ENCODE measurements at regions not wholly inside any gene's neighbourhood (a gene's known extent, or its start where the extent isn't known, plus 50 kb on each side); places are given as distances from the start of the nearest gene placed in this dataset.

DNA sequence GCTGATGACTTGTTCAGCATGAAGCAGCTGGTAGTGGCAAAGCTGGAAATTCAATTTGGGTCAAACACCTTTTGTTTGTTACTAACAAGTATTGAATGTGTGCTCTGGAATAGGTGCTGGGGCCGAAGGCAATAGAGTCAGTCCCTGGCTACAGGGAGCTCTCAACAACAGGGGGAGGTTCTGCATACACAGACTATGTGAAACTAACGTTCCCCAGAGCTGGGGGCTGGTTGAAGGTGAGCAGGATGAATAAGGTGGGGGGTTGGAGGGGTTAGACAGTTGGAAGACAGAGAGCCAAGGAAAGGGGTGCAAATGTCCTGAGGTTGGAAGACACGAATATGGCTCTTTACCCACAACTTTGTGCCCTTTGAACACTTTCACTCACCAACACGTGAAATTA is 84.1 kb upstream of the PLPP4 start:
- DNase-seq (ENCODE audit: low read depth): no peak

DNA sequence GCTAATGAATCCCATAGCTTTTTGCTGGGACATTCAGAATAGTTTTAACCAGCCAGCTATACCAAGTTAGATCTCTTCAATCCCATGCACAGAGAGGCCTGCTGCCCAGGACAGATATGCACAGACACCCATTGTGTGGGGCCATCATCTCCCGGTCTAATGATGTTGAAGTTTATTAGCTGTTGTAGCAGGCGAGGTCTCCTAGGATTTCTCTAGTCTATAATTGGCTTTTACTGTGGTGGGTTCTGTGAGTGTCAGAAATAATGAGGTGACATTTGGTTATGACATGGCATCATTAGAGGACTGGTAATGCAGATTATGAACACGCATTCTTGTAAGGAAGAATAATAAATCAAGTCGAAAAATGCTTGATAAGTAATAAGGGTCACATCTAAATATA is 81.4 kb upstream of the PLPP4 start:
- no peak for DNase-seq (ENCODE audit: low read depth)

DNA sequence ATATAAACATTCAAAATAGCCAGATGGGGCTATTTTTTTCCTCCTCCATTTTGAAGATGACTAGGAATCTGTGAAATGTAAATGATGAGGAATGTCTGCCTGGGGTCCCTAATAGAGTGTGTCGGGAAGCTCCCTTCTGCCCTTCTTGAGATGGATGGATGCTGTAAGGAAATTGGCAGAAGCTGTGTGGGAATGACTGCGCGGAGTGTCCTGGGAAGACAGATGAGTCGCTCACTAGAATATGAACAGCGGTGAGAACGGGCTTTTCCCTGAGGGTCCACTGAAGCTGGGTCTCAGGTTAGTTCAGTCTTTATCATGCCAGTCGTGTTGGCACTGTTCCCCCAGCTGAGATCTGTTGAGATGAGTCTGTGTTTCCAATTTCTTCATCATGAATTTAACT is 75.1 kb upstream of the PLPP4 start:
- DNase-seq (ENCODE audit: low read depth): no peak

DNA sequence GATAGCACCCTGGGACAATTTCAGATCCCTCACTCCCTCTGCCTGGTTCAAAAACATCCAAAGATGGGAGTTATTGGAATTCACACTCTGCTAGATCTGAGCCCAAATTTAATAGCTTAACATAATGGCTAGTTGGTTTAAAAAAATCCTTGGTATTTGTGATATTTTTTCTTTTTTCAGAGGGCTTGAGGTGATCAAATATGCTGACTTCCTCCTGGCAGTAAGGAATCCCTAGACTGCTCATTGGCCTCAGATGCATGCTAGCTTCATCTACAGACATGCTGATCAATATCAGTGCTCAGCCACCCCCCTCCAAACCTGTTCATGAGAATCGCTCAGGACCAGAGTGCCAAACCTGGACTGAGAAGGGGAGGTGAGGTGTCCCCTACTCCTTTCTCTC is 74.7 kb upstream of the PLPP4 start:
- no peak for DNase-seq (ENCODE audit: low read depth)

DNA sequence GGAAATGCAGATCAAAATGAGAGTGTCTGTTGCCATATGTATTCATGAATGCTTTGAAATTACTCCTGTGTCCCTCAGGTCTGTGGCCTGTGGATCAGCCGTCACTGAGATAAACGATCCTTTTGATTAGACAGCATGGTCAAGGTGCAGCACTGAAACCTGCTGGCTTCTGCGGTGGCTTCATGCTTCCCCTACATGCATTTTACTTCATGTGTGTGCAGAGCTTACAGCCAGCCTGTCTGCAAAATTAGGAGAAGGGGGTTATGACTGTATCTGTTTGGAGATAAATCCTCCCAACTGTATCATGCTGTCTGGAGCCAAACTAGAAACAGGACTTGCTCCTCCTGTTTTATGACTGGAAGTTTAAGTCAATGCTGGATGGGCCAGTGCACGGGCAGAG is 71.0 kb upstream of the PLPP4 start:
- DNase-seq (ENCODE audit: low read depth): no peak

DNA sequence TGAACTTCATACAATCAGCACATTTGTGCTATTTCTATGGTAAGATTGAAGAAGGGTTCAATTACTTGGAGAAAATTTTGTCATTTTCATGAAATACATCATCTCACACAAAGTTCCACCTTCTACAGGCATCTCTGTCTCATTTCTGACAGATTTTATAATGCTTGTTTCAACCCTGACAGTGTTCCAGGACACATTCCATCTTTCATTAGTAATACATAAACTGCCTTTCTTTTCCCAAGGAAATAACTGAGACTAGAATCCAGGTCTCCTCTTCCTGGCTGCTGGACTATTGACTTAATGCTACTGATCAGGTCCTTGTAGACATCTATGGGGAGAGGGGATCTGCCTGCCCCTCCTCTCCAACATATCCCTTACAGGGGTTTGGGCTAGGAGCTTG is 70.1 kb upstream of the PLPP4 start:
- DNase-seq (ENCODE audit: low read depth): no peak

DNA sequence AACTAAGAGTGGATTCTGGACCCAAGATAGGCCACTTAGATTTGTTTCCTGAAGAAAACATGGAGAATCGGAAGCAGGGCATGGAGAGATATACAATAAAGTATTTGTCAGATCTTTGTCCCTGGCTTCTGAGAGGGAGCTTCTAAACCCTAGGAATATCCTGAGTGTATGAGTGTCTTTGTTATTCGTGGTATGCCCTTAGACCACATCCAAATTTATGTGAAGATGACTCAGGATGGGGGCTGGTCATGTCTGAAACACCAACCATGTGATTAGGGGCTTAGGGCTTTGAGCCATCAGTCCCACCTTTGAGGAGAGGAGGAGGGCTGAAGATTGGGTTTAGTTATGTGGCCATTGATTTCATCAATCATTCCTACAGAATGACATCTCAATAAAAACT is 69.7 kb upstream of the PLPP4 start:
- DNase-seq (ENCODE audit: low read depth): no peak

DNA sequence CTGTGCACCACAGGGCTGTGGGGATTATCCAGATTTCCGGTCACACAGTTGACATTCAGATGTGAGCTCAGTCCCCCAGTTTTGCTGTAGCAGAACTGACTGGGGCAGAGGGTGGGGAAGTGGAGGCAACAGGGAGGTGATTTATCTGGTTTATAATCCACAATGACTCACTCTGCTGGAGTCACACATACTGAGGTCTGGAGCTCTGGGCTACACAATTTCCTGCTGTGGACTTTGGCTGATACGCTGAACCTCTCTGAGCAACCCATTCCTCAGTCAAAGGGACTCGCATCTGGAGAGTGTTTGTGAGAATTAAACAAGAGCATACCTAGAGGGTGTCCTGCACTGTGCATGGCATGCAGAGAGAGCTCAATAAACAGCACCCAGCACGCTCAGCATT is 64.8 kb upstream of the PLPP4 start:
- DNase-seq (ENCODE audit: low read depth): no peak

DNA sequence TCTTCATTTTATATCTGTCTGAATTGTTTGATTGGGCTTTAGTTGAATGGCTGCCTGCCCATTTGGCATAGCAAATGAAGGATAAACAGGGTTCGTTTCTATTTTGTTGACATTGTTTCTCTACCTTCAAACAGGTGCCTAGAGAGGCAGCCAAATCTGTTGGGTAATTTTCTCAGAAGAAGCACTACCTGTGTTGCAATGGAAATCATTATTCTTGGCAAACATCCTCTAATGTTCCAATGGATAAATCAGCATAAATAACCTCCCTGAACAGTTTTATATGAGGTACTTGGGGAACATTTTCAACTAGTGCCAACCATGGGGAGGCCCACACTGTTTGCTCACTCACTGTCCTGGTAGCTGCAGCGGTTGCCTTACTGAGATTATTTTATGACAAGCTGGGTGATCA is 64.4 kb upstream of the PLPP4 start:
- DNase-seq (ENCODE audit: low read depth): no peak

DNA sequence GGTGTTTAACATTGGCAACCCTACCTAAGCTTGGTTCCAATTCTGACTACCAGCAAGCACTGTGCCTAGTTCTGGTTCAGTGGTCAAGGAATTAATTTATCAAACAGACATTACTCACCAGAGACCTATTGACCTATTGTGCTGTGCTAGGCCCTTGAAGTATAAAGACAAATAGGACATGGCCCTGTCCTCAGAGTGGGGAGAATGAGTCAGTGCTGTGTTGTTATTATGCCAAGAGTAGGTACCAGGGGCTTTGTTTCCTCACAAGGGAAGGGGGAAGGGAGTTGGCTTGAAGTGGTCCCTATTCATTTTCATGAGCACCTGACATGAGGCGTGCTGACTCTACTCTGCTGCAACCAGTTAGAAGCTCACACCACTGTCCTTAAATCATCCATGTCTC is 62.6 kb upstream of the PLPP4 start:
- DNase-seq (ENCODE audit: low read depth): no peak

DNA sequence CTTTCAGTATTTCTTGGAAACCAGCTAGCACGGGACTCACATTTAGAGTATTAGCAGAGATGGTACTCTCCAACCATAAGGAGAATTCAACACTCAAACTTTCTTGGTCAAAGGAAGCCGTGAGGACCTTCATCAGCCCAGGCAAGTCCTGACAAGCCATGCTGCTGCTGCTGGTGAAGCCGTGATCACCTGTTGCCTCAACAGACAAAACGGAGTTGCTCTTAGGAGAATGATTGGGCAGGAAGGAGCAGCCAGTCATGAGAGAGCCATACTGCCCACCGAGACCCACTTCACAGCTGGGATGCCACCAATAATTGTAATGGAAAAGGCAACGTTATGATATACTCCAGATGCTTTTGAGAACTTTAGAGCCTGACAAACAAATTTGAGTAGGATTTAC is 60.8 kb upstream of the PLPP4 start:
- no peak for DNase-seq (ENCODE audit: low read depth)

DNA sequence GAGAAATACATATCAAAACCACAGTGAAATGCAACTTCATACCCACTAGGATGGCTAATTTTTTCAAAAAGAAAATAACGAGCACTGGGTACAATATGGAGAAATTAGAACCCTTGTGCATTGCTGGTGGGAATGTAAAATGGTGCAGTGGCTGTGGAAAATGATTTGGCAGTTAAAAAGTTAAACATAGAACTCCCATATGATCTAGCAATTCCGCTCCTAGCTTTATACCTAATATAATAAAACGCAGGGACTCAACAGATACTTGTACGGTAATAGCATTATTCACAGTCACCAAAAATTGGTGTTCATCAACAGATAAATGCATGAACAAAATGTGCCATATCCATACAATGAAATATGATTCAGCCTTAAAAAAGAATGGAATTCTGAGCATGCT is 58.8 kb upstream of the PLPP4 start:
- no peak for DNase-seq (ENCODE audit: low read depth)

DNA sequence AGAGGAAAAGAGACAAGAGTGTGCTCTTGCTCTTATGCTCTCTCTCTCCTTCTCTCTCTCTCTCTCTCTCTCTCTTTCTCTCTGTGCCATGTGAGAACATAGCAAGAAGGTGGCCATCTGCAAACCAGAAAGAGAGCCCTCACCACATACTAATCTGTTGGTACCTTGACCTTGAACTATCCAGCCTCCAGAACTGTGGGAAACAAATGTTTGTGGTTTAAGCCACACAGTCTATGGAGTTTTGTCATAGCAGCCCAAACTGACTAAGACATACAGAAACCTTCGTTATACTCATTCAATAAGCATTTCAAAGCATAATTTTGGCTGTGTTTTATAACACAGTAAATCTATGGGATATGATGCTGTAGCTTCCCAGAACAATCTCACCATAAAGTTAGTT is 56.4 kb upstream of the PLPP4 start:
- no peak for DNase-seq (ENCODE audit: low read depth)

DNA sequence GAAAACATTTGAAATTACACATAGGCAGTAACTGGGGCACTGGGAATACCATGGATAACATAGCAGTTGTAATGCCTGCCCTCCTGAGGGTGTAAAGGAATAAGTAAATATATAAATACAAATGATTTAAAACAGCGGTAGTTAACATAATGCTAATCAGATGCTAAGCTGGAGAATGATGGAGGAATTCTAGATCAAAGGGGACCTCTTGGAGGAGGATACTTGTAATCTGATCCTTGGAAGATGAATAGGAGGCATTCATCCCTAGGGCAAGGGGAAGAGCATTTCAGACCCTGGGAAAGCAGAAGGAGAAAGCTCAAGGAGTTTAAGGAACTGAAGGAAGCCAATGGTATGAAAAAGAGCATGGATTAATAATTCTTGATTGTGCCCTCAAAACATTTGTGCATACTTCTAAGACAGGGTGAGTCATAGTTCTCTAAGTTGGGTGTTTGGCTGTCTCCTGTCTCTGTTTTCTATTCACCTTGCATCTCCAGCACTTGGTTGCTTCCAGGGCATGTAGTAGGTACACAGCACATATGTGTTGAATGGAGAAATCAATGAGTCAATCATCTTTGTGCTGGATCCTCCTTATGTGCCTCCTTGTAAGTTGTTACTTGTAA is 54.8 kb upstream of the PLPP4 start:
- no peak for DNase-seq (ENCODE audit: low read depth)

DNA sequence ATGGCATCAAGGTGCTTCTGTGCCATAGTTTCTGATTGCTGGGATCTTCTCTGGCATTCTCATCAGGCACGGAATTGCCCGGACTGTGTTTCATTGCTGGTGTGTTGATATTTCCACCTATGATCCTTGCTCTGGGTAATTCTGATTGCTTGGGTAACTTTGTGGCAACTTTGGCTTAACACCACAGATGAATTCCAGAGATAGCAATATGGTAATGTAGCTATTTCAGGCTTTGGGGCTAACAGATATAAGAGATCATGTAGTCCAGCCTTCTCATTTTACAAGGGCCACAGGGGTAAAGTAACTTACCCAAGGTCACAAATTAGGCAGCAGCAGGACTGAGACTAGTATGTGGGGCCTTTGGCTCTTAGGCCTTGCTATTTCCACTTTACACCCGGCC is 53.9 kb upstream of the PLPP4 start:
- DNase-seq (ENCODE audit: low read depth): no peak

DNA sequence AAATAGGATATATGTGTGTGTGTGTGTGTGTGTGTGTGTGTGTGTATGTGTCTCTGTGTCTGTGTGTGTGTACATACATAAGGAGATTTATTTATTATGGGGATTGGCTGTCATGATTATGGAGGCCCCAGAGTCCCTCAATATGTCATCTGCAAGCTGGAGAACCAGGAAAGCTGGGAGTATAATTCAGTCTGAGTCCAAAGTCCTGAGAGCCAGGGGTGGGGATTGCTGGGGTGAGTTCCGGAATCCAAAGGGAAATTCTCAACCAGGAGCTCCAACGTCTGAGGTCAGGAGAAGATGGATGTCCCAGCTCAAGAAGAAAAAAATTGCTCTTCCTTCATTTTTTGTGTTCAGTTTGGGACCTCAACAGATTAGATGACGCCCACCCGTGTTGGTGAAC is 50.7 kb upstream of the PLPP4 start:
- DNase-seq (ENCODE audit: low read depth): no peak

Data from stimulated activated CD8-positive, alpha-beta memory T cell treated with anti-CD3 and anti-CD28 coated beads, Interleukin-12 subunit alpha, Interleukin-12 subunit beta, amount 100 ng/mL, for 1 hour (primary cell).